Neural cell (in vitro differentiated cells): ENCODE measurements at regions not wholly inside any gene's neighbourhood (a gene's known extent, or its start where the extent isn't known, plus 50 kb on each side); places are given as distances from the start of the nearest gene placed in this dataset.

Experiments used
- H2AFZ ChIP-seq: fragments of 200-600, 300-800 bp; sonication (generic), shearing (Covaris generic); 2 replicates; pipeline ENCODE4 v1.6.0; 2014; ENCODE audit warnings: low read depth, mild to moderate bottlenecking, antibody characterized with exemption, low read length, moderate library complexity
- H3F3A ChIP-seq: fragments of 200-600 bp; shearing (Covaris generic); 2 replicates; pipeline ENCODE4 v1.6.1; 2016; ENCODE audit warnings: mild to moderate bottlenecking, moderate library complexity, mixed read lengths, antibody characterized with exemption, low read length; ENCODE audit not compliant: insufficient read depth, poor library complexity, severe bottlenecking
- H3K27ac ChIP-seq: fragments of 200-600, 300-800 bp; sonication (generic), shearing (Covaris generic); 2 replicates; pipeline ENCODE4 v1.5.1; 2014; ENCODE audit warnings: mild to moderate bottlenecking, low read length, moderate library complexity
- H3K27me3 ChIP-seq: fragments of 300-800, 200-600 bp; sonication (generic), shearing (Covaris generic); 2 replicates; pipeline ENCODE4 v1.6.0; 2014; ENCODE audit warnings: mild to moderate bottlenecking, low read depth, low read length, moderate library complexity; ENCODE audit not compliant: insufficient read depth
- H3K36me3 ChIP-seq: fragments of 300-800, 200-600 bp; sonication (generic), shearing (Covaris generic); 2 replicates; pipeline ENCODE4 v1.5.1; 2014; ENCODE audit warnings: mild to moderate bottlenecking, antibody characterized with exemption, low read length, moderate library complexity; ENCODE audit not compliant: insufficient read depth
- H3K4me2 ChIP-seq: fragments of 300-800, 200-600 bp; sonication (generic), shearing (Covaris generic); 2 replicates; pipeline ENCODE4 v1.6.0; 2014; ENCODE audit warnings: mild to moderate bottlenecking, low read length
- H3K4me3 ChIP-seq: fragments of 300-800, 200-600 bp; sonication (generic), shearing (Covaris generic); 2 replicates; pipeline ENCODE4 v1.5.1; 2014; ENCODE audit warnings: mild to moderate bottlenecking, low read length, moderate library complexity
- H3K79me2 ChIP-seq: fragments of 200-600 bp; shearing (Covaris generic); replicated peaks from 2 replicates; pipeline ENCODE4 v1.6.0; 2014; ENCODE audit warnings: mild to moderate bottlenecking, low read length, moderate library complexity; ENCODE audit not compliant: insufficient read depth
- H3K9ac ChIP-seq: fragments of 300-800, 200-600 bp; sonication (generic), shearing (Covaris generic); 2 replicates; pipeline ENCODE4 v1.6.1; 2016; ENCODE audit warnings: mild to moderate bottlenecking, low read length, mixed read lengths
- H3K9me2 ChIP-seq: fragments of 200-600 bp; shearing (Covaris generic); 2 replicates; pipeline ENCODE4 v1.6.1; 2016; ENCODE audit warnings: mild to moderate bottlenecking, low read length, mixed read lengths; ENCODE audit not compliant: insufficient read depth
- H3K9me3 ChIP-seq: fragments of 200-600, 300-800 bp; sonication (generic), shearing (Covaris generic); 2 replicates; pipeline ENCODE4 v1.6.1; 2016; ENCODE audit warnings: mild to moderate bottlenecking, mixed run types, low read length, moderate library complexity, mixed read lengths
- H4K20me1 ChIP-seq: fragments of 200-600 bp; shearing (Covaris generic); 2 replicates; pipeline ENCODE4 v1.6.1; 2016; ENCODE audit warnings: mild to moderate bottlenecking, mixed run types; ENCODE audit not compliant: insufficient read depth
- EP300 ChIP-seq: fragments of 450-650 bp; conservative IDR thresholded peaks from 2 replicates; pipeline ENCODE4 v1.6.1; 2014; ENCODE audit warnings: antibody characterized with exemption, mild to moderate bottlenecking, moderate library complexity; ENCODE audit not compliant: poor library complexity, severe bottlenecking
- EZH2 ChIP-seq: fragments of 200-600, 300-800 bp; shearing (Covaris generic), sonication (generic); IDR thresholded peaks from 2 replicates; pipeline ENCODE4 v1.6.1; 2014; ENCODE audit warnings: antibody characterized with exemption, low read length, borderline replicate concordance, mild to moderate bottlenecking; ENCODE audit not compliant: insufficient read depth, poor library complexity, severe bottlenecking
- MXI1 ChIP-seq: fragments of 450-650 bp; conservative IDR thresholded peaks from 2 replicates; pipeline ENCODE4 v1.6.1; 2014; ENCODE audit warnings: antibody characterized with exemption, mild to moderate bottlenecking; ENCODE audit not compliant: poor library complexity, severe bottlenecking
- POLR2AphosphoS5 ChIP-seq: IDR thresholded peaks from 2 replicates; pipeline ENCODE4 v1.6.1; 2012
- RAD21 ChIP-seq: fragments of 450-650 bp; conservative IDR thresholded peaks from 2 replicates; pipeline ENCODE4 v1.6.1; 2014; ENCODE audit warnings: antibody characterized with exemption, mild to moderate bottlenecking, moderate library complexity
- SMC3 ChIP-seq: fragments of 450-650 bp; conservative IDR thresholded peaks from 2 replicates; pipeline ENCODE4 v1.6.1; 2014; ENCODE audit warnings: antibody characterized with exemption, mild to moderate bottlenecking, moderate library complexity; ENCODE audit not compliant: poor library complexity
- TAF1 ChIP-seq: IDR thresholded peaks from 2 replicates; pipeline ENCODE4 v1.6.1; 2012; ENCODE audit warnings: low read depth
- TF ChIP-seq, protein P1 (sequence below): fragments of 450-650 bp; IDR thresholded peaks from 2 replicates; pipeline ENCODE4 v1.5.1; 2014; ENCODE audit warnings: antibody characterized with exemption, mild to moderate bottlenecking, moderate library complexity; ENCODE audit not compliant: poor library complexity, severe bottlenecking
- TF ChIP-seq, protein P2 (sequence below): IDR thresholded peaks from 2 replicates; pipeline ENCODE4 v1.6.1; 2012; ENCODE audit warnings: borderline replicate concordance

DNA sequence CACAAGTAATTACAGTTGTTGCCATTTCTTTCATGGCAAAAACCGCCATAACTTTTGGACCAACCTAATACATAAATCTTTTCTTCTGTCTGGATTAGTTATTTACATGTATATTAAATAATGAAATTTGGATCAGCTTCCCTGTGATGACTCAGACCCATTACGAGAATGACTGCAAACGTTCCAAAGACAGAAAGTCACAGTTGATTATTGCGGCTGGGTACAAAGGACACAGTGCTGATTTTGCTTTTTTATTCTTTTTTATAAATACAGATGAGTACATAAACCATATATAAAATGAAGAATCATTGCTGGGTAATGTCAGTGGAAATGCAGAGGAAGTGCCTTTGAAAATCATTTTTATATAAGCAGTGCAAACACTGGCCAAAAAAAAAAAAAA is 126.2 kb downstream of the TWIST2 start:
- no peaks in the 10 kb centered on the region for H3K9me2 ChIP-seq
- H3K4me3 ChIP-seq: no peak overlapping the region
- no peak overlapping the region for H2AFZ ChIP-seq
- no peaks in the 10 kb centered on the region for H3K27me3 ChIP-seq
- TF ChIP-seq RAD21: no peak
- TF ChIP-seq SMC3: no peak
- TF ChIP-seq, protein P1, sequence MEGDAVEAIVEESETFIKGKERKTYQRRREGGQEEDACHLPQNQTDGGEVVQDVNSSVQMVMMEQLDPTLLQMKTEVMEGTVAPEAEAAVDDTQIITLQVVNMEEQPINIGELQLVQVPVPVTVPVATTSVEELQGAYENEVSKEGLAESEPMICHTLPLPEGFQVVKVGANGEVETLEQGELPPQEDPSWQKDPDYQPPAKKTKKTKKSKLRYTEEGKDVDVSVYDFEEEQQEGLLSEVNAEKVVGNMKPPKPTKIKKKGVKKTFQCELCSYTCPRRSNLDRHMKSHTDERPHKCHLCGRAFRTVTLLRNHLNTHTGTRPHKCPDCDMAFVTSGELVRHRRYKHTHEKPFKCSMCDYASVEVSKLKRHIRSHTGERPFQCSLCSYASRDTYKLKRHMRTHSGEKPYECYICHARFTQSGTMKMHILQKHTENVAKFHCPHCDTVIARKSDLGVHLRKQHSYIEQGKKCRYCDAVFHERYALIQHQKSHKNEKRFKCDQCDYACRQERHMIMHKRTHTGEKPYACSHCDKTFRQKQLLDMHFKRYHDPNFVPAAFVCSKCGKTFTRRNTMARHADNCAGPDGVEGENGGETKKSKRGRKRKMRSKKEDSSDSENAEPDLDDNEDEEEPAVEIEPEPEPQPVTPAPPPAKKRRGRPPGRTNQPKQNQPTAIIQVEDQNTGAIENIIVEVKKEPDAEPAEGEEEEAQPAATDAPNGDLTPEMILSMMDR: no peak
- no peak for TF ChIP-seq EP300
- no peak for TF ChIP-seq TAF1
- TF ChIP-seq EZH2: no peak
- TF ChIP-seq, protein P2, sequence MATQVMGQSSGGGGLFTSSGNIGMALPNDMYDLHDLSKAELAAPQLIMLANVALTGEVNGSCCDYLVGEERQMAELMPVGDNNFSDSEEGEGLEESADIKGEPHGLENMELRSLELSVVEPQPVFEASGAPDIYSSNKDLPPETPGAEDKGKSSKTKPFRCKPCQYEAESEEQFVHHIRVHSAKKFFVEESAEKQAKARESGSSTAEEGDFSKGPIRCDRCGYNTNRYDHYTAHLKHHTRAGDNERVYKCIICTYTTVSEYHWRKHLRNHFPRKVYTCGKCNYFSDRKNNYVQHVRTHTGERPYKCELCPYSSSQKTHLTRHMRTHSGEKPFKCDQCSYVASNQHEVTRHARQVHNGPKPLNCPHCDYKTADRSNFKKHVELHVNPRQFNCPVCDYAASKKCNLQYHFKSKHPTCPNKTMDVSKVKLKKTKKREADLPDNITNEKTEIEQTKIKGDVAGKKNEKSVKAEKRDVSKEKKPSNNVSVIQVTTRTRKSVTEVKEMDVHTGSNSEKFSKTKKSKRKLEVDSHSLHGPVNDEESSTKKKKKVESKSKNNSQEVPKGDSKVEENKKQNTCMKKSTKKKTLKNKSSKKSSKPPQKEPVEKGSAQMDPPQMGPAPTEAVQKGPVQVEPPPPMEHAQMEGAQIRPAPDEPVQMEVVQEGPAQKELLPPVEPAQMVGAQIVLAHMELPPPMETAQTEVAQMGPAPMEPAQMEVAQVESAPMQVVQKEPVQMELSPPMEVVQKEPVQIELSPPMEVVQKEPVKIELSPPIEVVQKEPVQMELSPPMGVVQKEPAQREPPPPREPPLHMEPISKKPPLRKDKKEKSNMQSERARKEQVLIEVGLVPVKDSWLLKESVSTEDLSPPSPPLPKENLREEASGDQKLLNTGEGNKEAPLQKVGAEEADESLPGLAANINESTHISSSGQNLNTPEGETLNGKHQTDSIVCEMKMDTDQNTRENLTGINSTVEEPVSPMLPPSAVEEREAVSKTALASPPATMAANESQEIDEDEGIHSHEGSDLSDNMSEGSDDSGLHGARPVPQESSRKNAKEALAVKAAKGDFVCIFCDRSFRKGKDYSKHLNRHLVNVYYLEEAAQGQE: no peak
- TF ChIP-seq MXI1: no peak
- no peak for TF ChIP-seq POLR2AphosphoS5
- H3K9me3 ChIP-seq: no peaks in the 10 kb centered on the region
- no peaks in the 10 kb centered on the region for H3F3A ChIP-seq
- H3K36me3 ChIP-seq: no peaks in the 10 kb centered on the region
- H4K20me1 ChIP-seq: no peaks in the 10 kb centered on the region
- H3K9ac ChIP-seq: no peak overlapping the region
- no peak overlapping the region for H3K27ac ChIP-seq
- H3K79me2 ChIP-seq: no peaks in the 10 kb centered on the region
- H3K4me2 ChIP-seq: no peak overlapping the region

DNA sequence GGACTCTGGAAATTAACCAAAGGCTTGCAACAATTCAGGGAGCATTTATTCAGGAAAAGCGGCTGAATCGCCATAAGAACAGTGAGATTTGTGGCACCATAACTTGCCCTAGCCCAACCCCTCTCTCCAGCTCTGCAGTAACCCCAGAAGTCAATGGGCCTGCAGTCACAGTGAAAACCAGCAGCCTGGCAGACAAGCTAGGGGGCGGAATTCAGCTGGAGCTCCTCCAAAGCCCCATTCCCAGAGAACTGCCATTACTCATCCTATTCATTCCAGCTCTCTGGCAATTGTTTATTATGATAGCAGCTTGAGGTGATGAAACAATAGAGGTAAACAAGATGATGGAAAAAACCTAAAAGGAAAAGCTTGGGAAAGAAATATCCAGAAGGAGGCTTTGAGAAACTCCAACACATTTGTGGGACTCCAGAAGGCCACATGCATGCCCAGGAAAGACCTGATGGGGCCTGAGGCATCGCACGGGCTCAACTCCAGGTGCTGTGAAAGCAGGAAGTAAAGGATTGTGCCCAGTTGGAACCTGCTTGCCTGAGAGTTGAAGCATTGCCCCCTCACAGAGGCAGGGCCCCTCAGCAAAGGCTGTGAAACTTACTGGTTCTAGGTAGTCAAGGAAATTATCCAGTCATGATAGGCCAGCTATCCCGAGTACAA is 126.7 kb downstream of the TWIST2 start:
- H3F3A ChIP-seq: no peaks in the 10 kb centered on the region
- H3K4me3 ChIP-seq: no peak overlapping the region
- no peaks in the 10 kb centered on the region for H3K27me3 ChIP-seq
- no peaks in the 10 kb centered on the region for H4K20me1 ChIP-seq
- TF ChIP-seq, protein P1: no peak
- H3K9me3 ChIP-seq: no peaks in the 10 kb centered on the region
- H3K9ac ChIP-seq: no peak overlapping the region
- no peaks in the 10 kb centered on the region for H3K79me2 ChIP-seq
- H3K36me3 ChIP-seq: no peaks in the 10 kb centered on the region
- no peak overlapping the region for H3K27ac ChIP-seq
- H2AFZ ChIP-seq: no peak overlapping the region
- H3K4me2 ChIP-seq: no peak overlapping the region
- no peaks in the 10 kb centered on the region for H3K9me2 ChIP-seq
